GM23338 (cell line): ENCODE measurements at regions not wholly inside any gene's neighbourhood (a gene's known extent, or its start where the extent isn't known, plus 50 kb on each side); places are given as distances from the start of the nearest gene placed in this dataset.

Experiments
- CREB1 ChIP-seq: fragments of 250-450 bp; sonication (Bioruptor Pico); IDR thresholded peaks from 2 replicates; pipeline ENCODE4 v1.5.0; 2020; ENCODE audit warnings: low read depth, mild to moderate bottlenecking, moderate library complexity
- CTCF ChIP-seq, 2 experiments: fragments of 200-600 bp in 1 of 2; sonication (generic) in 1 of 2; conservative IDR thresholded peaks; 2 replicates each; pipeline versions ENCODE4 v1.5.1 to v1.6.1; 2016 to 2017; ENCODE audit warnings: antibody characterized with exemption in 2 of 2, low read depth in 2 of 2, mild to moderate bottlenecking in 2 of 2, moderate library complexity in 1 of 2
- ETS1 ChIP-seq: IDR thresholded peaks from 2 replicates; pipeline ENCODE4 v1.6.1; 2016; ENCODE audit warnings: antibody characterized with exemption
- EZH2phosphoT487 ChIP-seq: fragments of 200-600 bp; sonication (generic); IDR thresholded peaks from one replicate; pipeline ENCODE4 v1.8.1; 2018; ENCODE audit warnings: antibody characterized with exemption; ENCODE audit not compliant: unreplicated experiment
- REST ChIP-seq: IDR thresholded peaks from one replicate; pipeline ENCODE4 v1.6.1; 2018; ENCODE audit warnings: antibody characterized with exemption; ENCODE audit not compliant: unreplicated experiment
- ZNF114 ChIP-seq: fragments of 250-450 bp; sonication (Bioruptor Pico); IDR thresholded peaks from 2 replicates; pipeline ENCODE4 v1.5.0; 2020; ENCODE audit warnings: mild to moderate bottlenecking, moderate library complexity

- TF ChIP-seq EZH2phosphoT487 (no peak), CTCF (conservative IDR thresholded peaks at IDR 0.05; ENCODE audit: low read depth in 2 of 2) (no peak), ZNF114 (CRISPR knock-in tag) (no peak), CREB1 (no peak), ETS1 (no peak), REST (no peak)
These were observed 53.1 kb upstream of the CTPS1 start for GRCh38 chr1:40926441-40926840.
